ENCODE measurements at regions not wholly inside any gene's neighbourhood (a gene's known extent, or its start where the extent isn't known, plus 50 kb on each side); places are given as distances from the start of the nearest gene placed in this dataset.

- TF ChIP-seq CTCF (IDR thresholded peaks at IDR 0.05) (peak in 4 of 5 experiments; percentile 54 to 81 (median 66)), POLR2AphosphoS5 (IDR thresholded peaks at IDR 0.05) (peak; percentile 19 to 57 (median 37)), POLR2A (IDR thresholded peaks at IDR 0.05) (peak; percentile 19)
Measured at GRCh38 chr4:1579001-1579900, 104.9 kb downstream of the FAM53A start.

Measured in transverse colon (tissue), 4 donors.